H1 (cell line): ENCODE measurements at regions not wholly inside any gene's neighbourhood (a gene's known extent, or its start where the extent isn't known, plus 50 kb on each side); places are given as distances from the start of the nearest gene placed in this dataset.

ENCODE experiments used
- CTCF ChIA-PET: fragments of 300-600 bp; sonication (Branson Sonifier 250); formaldehyde crosslinking; loops from one replicate; lab custom pipeline; 2021; ENCODE audit not compliant: partially characterized antibody; lab: Charles Lee
- POLR2A ChIA-PET: fragments of 300-600 bp; sonication (Branson Sonifier 250); formaldehyde crosslinking; loops from one replicate; lab custom pipeline; 2021; ENCODE audit warnings: inconsistent platforms; ENCODE audit not compliant: partially characterized antibody; lab: Charles Lee
- DNase-seq, 2 experiments: peaks; one replicate each; pipeline versions ENCODE4 v3.0.0 to v3.0.0-alpha.2; 2010 to 2022; ENCODE audit warnings: low spot score in 2 of 2, low read depth in 1 of 2, mixed read lengths in 1 of 2
- FAIRE-seq: peaks from 2 replicates; lab custom pipeline; 2011; peaks lifted over from hg19 to GRCh38; lab: Jason Lieb, UNC
- H2AFZ ChIP-seq: 2 replicates; pipeline ENCODE4 v1.8.1; 2012; ENCODE audit warnings: low read length, inconsistent platforms
- H2AK5ac ChIP-seq: 2 replicates; pipeline ENCODE4 v1.6.1; 2013; ENCODE audit warnings: low read depth, low read length
- H2BK120ac ChIP-seq: replicated peaks from 2 replicates; pipeline ENCODE3; 2013; ENCODE audit warnings: low read depth, low read length, inconsistent platforms
- H2BK12ac ChIP-seq: 2 replicates; pipeline ENCODE4 v1.6.1; 2013; ENCODE audit warnings: low read depth, low read length
- H2BK15ac ChIP-seq: 2 replicates; pipeline ENCODE4 v1.6.1; 2013; ENCODE audit warnings: low read length
- H2BK20ac ChIP-seq: 2 replicates; pipeline ENCODE4 v1.6.1; 2013; ENCODE audit warnings: low read length
- H2BK5ac ChIP-seq: 2 replicates; pipeline ENCODE4 v1.6.1; 2013; ENCODE audit warnings: low read depth, low read length
- H3K14ac ChIP-seq: 2 replicates; pipeline ENCODE4 v1.6.1; 2013; ENCODE audit warnings: inconsistent platforms; ENCODE audit not compliant: insufficient read length
- H3K18ac ChIP-seq: 2 replicates; pipeline ENCODE4 v1.6.1; 2013; ENCODE audit warnings: low read length; ENCODE audit errors: extremely low read depth
- H3K23ac ChIP-seq: 2 replicates; pipeline ENCODE4 v1.6.1; 2013; ENCODE audit warnings: inconsistent platforms; ENCODE audit not compliant: insufficient read length
- H3K23me2 ChIP-seq: 2 replicates; pipeline ENCODE4 v1.6.1; 2013; ENCODE audit warnings: low read depth, low read length
- H3K27ac ChIP-seq: 2 replicates; pipeline ENCODE4 v1.6.1; 2011; ENCODE audit warnings: low read depth, low read length, inconsistent platforms
- H3K27me3 ChIP-seq, 4 experiments: replicated peaks in 1 of 4; 1 replicate in 1 of 4; 2 replicates in 3 of 4; pipeline versions ENCODE4 v1.6.1 to v1.8.1; 2011 to 2013; ENCODE audit warnings: low read length in 3 of 4, mild to moderate bottlenecking in 3 of 4, inconsistent platforms in 2 of 4, mixed read lengths in 2 of 4, moderate library complexity in 1 of 4; ENCODE audit not compliant: control insufficient read depth in 3 of 4, insufficient read depth in 3 of 4; ENCODE audit errors: extremely low read depth in 1 of 4
- H3K36me3 ChIP-seq, 4 experiments: 2 replicates each; pipeline versions ENCODE4 v1.6.1 to v1.8.1; 2011 to 2013; ENCODE audit warnings: mild to moderate bottlenecking in 4 of 4, low read length in 3 of 4, moderate library complexity in 2 of 4, control low read depth in 1 of 4, inconsistent platforms in 1 of 4; ENCODE audit not compliant: insufficient read depth in 4 of 4, control insufficient read depth in 2 of 4
- H3K4ac ChIP-seq: replicated peaks from 2 replicates; pipeline ENCODE3; 2013; ENCODE audit warnings: low read length, low read depth, mixed read lengths, inconsistent platforms; ENCODE audit not compliant: insufficient read length
- H3K4me1 ChIP-seq, 4 experiments: replicated peaks in 1 of 4; 1 replicate in 1 of 4; 2 replicates in 3 of 4; pipeline versions ENCODE4 v1.6.1 to v1.8.1; 2011 to 2013; ENCODE audit warnings: low read length in 3 of 4, inconsistent platforms in 2 of 4, mixed read lengths in 1 of 4; ENCODE audit not compliant: insufficient read depth in 4 of 4, control insufficient read depth in 3 of 4
- H3K4me2 ChIP-seq, 2 experiments: 2 replicates each; pipeline versions ENCODE4 v1.6.1 to v1.8.1; 2011 to 2013; ENCODE audit warnings: low read depth in 2 of 2, low read length in 2 of 2, control low read depth in 1 of 2, inconsistent platforms in 1 of 2, mild to moderate bottlenecking in 1 of 2; ENCODE audit not compliant: insufficient read depth in 1 of 2
- H3K4me3 ChIP-seq, 4 experiments: fragments of 200-600, 300-600 bp in 1 of 4; sonication (generic), shearing (Covaris generic), sonication (Bioruptor Twin) in 1 of 4; 2 replicates each; pipeline versions ENCODE4 v1.5.1 to v1.8.1; 2011 to 2016; ENCODE audit warnings: low read length in 4 of 4, low read depth in 3 of 4, control low read depth in 2 of 4, inconsistent platforms in 2 of 4, mild to moderate bottlenecking in 2 of 4, mixed read lengths in 1 of 4, moderate library complexity in 1 of 4; ENCODE audit not compliant: insufficient read depth in 2 of 4; ENCODE audit errors: extremely low read depth in 1 of 4
- H3K56ac ChIP-seq: replicated peaks from 2 replicates; pipeline ENCODE3; 2013; ENCODE audit warnings: low read depth, mild to moderate bottlenecking, mixed read lengths, low read length, inconsistent platforms; ENCODE audit not compliant: insufficient read length
- H3K79me1 ChIP-seq: 2 replicates; pipeline ENCODE4 v1.6.1; 2013; ENCODE audit warnings: low read depth, low read length, control low read depth
- H3K79me2 ChIP-seq, 2 experiments: 2 replicates each; pipeline versions ENCODE4 v1.6.1 to v1.8.1; 2012 to 2013; ENCODE audit warnings: low read length in 2 of 2, mild to moderate bottlenecking in 2 of 2, inconsistent platforms in 1 of 2; ENCODE audit not compliant: insufficient read depth in 2 of 2, control insufficient read depth in 1 of 2
- H3K9ac ChIP-seq, 4 experiments: replicated peaks in 1 of 4; 1 replicate in 1 of 4; 2 replicates in 3 of 4; pipeline versions ENCODE4 v1.6.1 to v1.8.1; 2011 to 2013; ENCODE audit warnings: low read depth in 3 of 4, low read length in 3 of 4, control low read depth in 2 of 4, mild to moderate bottlenecking in 2 of 4, moderate library complexity in 2 of 4, inconsistent platforms in 1 of 4; ENCODE audit errors: extremely low read depth in 1 of 4
- H3K9me3 ChIP-seq, 2 experiments: 2 replicates each; pipeline versions ENCODE4 v1.6.1 to v1.8.1; 2012 to 2013; ENCODE audit warnings: mild to moderate bottlenecking in 2 of 2, moderate library complexity in 2 of 2, control low read depth in 1 of 2, inconsistent platforms in 1 of 2, low read depth in 1 of 2, low read length in 1 of 2, mixed read lengths in 1 of 2; ENCODE audit not compliant: insufficient read depth in 2 of 2
- H4K20me1 ChIP-seq, 2 experiments: replicated peaks in 1 of 2; 2 replicates each; pipeline versions ENCODE3 to v1.8.1; 2011 to 2013; ENCODE audit warnings: inconsistent platforms in 2 of 2, low read length in 2 of 2, mild to moderate bottlenecking in 1 of 2; ENCODE audit not compliant: insufficient read depth in 2 of 2, control insufficient read depth in 1 of 2
- H4K5ac ChIP-seq: 2 replicates; pipeline ENCODE4 v1.6.1; 2013; ENCODE audit warnings: low read length, low read depth, mixed read lengths, inconsistent platforms; ENCODE audit not compliant: insufficient read length
- H4K8ac ChIP-seq: 2 replicates; pipeline ENCODE4 v1.8.0; 2013; ENCODE audit warnings: mild to moderate bottlenecking, moderate library complexity, low read length, inconsistent platforms; ENCODE audit not compliant: insufficient read depth; ENCODE audit errors: extremely low read depth
- H4K91ac ChIP-seq: replicated peaks from 2 replicates; pipeline ENCODE3; 2013; ENCODE audit warnings: low read length, mixed read lengths, inconsistent platforms; ENCODE audit not compliant: insufficient read length
- CREB1 ChIP-seq: IDR thresholded peaks from 2 replicates; pipeline ENCODE4 v1.6.1; 2012; ENCODE audit warnings: inconsistent platforms
- KDM5A ChIP-seq: fragments of 200-600 bp; IDR thresholded peaks from 2 replicates; pipeline ENCODE4 v1.7.1; 2012; ENCODE audit warnings: mild to moderate bottlenecking, low read length, inconsistent platforms, mixed read lengths
- POLR2A ChIP-seq, 2 experiments: IDR thresholded peaks; 1 replicate in 1 of 2; 2 replicates in 1 of 2; pipeline ENCODE4 v1.6.1; 2011; ENCODE audit warnings: low read depth in 2 of 2, low read length in 2 of 2, mild to moderate bottlenecking in 2 of 2; ENCODE audit errors: control extremely low read depth in 1 of 2
- RBBP5 ChIP-seq: IDR thresholded peaks from 2 replicates; pipeline ENCODE4 v1.7.1; 2012; ENCODE audit warnings: low read depth, mild to moderate bottlenecking, inconsistent platforms, low read length, moderate library complexity, borderline replicate concordance
- RNF2 ChIP-seq: fragments of 200-900, 300-1000 bp; sonication (generic); IDR thresholded peaks from 2 replicates; pipeline ENCODE4 v1.7.1; 2016; ENCODE audit warnings: borderline replicate concordance, low read depth, mild to moderate bottlenecking, antibody characterized with exemption, low read length; ENCODE audit not compliant: poor library complexity, severe bottlenecking; ENCODE audit errors: missing control alignments
- RXRA ChIP-seq: IDR thresholded peaks from 2 replicates; pipeline ENCODE4 v1.6.1; 2011; ENCODE audit warnings: low read depth, mild to moderate bottlenecking, low read length, moderate library complexity; ENCODE audit not compliant: insufficient read depth
- SAP30 ChIP-seq: fragments of 300-600 bp; sonication (generic); IDR thresholded peaks from 2 replicates; pipeline ENCODE4 v1.7.1; 2012; ENCODE audit warnings: low read length, moderate library complexity, mild to moderate bottlenecking, inconsistent platforms; ENCODE audit not compliant: insufficient read depth, insufficient replicate concordance
- SP4 ChIP-seq: IDR thresholded peaks from 2 replicates; pipeline ENCODE4 v1.6.1; 2012; ENCODE audit warnings: low read length, inconsistent platforms
- SRF ChIP-seq: IDR thresholded peaks from 2 replicates; pipeline ENCODE4 v1.6.1; 2011; ENCODE audit warnings: mild to moderate bottlenecking, low read depth, low read length, moderate library complexity
- WGBS, 2 experiments: shearing (Covaris generic) in 1 of 2; methylation state at CpG; one replicate each; pipeline versions ENCODE4 v1.1.6 to v1.1.7; 2013 to 2015; ENCODE audit warnings: low lambda C conversion rate in 2 of 2, mixed read lengths in 2 of 2, inconsistent platforms in 1 of 2, low coverage in 1 of 2, missing lambda C conversion rate in 1 of 2; ENCODE audit not compliant: insufficient replicate concordance in 2 of 2, insufficient coverage in 1 of 2, insufficient read length in 1 of 2; ENCODE audit errors: extremely low coverage in 1 of 2, missing lambda C conversion rate in 1 of 2; 5-methylcytosine and 5-hydroxymethylcytosine counted together
- TF ChIP-seq, protein P1 (sequence below): IDR thresholded peaks from 2 replicates; pipeline ENCODE4 v1.6.1; 2011; ENCODE audit warnings: low read length, improper control_type of control experiment
- TF ChIP-seq, protein P2 (sequence below): IDR thresholded peaks from 2 replicates; pipeline ENCODE4 v1.6.1; 2012; ENCODE audit warnings: low read length, inconsistent platforms
- TF ChIP-seq, protein P3 (sequence below): IDR thresholded peaks from 2 replicates; pipeline ENCODE4 v1.6.1; 2012; ENCODE audit warnings: inconsistent platforms

DNA sequence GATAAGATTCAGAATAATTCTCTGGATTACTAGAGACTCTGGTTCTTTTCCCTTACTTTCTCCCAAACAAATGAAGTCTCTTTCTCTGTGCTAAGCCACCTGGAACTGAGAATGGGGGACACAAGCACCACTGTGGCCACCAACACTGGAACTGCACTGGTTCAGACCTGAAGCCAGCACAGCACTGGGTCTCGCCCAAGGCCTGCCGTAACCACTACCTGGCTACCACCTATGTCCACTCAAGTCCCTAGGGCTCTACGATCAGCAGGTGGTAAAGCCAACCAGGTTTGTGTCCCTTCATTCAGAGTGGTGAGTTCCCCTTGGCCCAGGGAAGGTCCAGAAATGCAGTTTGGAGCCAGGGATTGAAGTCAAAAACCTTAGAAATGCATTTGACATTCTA is 626.2 kb downstream of the DIAPH3 start:
- Histone ChIP-seq H2AFZ (no peak overlapping the region), H4K5ac (no peak overlapping the region), H3K9me3 (no peaks in the 10 kb centered on the region), H3K27ac (no peak overlapping the region), H3K79me2 (no peaks in the 10 kb centered on the region), H3K27me3 (no peaks in the 10 kb centered on the region), H3K4me3 (no peak overlapping the region), H4K20me1 (no peaks in the 10 kb centered on the region), H2BK20ac (no peak overlapping the region), H3K9ac (no peak overlapping the region), H3K36me3 (no peaks in the 10 kb centered on the region), H3K23me2 (no peaks in the 10 kb centered on the region; the same call in 1 of the 2 replicates), H2BK15ac (no peak overlapping the region), H4K8ac (no peak overlapping the region), H3K18ac (no peak overlapping the region), H2BK5ac (no peak overlapping the region), H2BK12ac (no peak overlapping the region), H3K23ac (no peak overlapping the region), H3K14ac (no peak overlapping the region), H3K79me1 (no peaks in the 10 kb centered on the region), H2AK5ac (no peak overlapping the region), H2BK120ac (no peak overlapping the region), H4K91ac (no peak overlapping the region), H3K4me1 (no peaks in the 10 kb centered on the region; a peak in 1 of 7 replicates), H3K4ac (no peak overlapping the region), H3K56ac (no peak overlapping the region), H3K4me2 (no peak overlapping the region)
- no peak for FAIRE-seq
- CTCF ChIA-PET: interaction anchor here (0.7 to 1.3 kb wide), 2 partner anchors 12 kb away, joined by 3 to 4 read pairs; no protein-coding TSS in a partner anchor
- POLR2A ChIA-PET: no interaction called here
- DNase-seq: no peak
- 94% methylated on average over 3 of the region's 3 CpGs; no CpG with 5 or more reads in 1 of the 2 experiments for WGBS, 2 experiments
- TF ChIP-seq CREB1 (no peak), SP4 (no peak), SRF (no peak), POLR2A (IDR thresholded peaks at IDR 0.05; ENCODE audit: control extremely low read depth in 1 of 2, low read depth in 2 of 2, low read length in 2 of 2) (no peak), RBBP5 (no peak), RNF2 (no peak), RXRA (no peak), KDM5A (no peak), SAP30 (no peak)
- TF ChIP-seq, protein P1, sequence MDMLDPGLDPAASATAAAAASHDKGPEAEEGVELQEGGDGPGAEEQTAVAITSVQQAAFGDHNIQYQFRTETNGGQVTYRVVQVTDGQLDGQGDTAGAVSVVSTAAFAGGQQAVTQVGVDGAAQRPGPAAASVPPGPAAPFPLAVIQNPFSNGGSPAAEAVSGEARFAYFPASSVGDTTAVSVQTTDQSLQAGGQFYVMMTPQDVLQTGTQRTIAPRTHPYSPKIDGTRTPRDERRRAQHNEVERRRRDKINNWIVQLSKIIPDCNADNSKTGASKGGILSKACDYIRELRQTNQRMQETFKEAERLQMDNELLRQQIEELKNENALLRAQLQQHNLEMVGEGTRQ: no peak
- TF ChIP-seq, protein P2, sequence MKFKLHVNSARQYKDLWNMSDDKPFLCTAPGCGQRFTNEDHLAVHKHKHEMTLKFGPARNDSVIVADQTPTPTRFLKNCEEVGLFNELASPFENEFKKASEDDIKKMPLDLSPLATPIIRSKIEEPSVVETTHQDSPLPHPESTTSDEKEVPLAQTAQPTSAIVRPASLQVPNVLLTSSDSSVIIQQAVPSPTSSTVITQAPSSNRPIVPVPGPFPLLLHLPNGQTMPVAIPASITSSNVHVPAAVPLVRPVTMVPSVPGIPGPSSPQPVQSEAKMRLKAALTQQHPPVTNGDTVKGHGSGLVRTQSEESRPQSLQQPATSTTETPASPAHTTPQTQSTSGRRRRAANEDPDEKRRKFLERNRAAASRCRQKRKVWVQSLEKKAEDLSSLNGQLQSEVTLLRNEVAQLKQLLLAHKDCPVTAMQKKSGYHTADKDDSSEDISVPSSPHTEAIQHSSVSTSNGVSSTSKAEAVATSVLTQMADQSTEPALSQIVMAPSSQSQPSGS: no peak
- TF ChIP-seq, protein P3, sequence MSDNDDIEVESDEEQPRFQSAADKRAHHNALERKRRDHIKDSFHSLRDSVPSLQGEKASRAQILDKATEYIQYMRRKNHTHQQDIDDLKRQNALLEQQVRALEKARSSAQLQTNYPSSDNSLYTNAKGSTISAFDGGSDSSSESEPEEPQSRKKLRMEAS: no peak
- TF ChIP-seq, all 59 proteins: peak for 0
